Left lung (tissue), 4 donors: ENCODE measurements at regions not wholly inside any gene's neighbourhood (a gene's known extent, or its start where the extent isn't known, plus 50 kb on each side); places are given as distances from the start of the nearest gene placed in this dataset.

Source experiments
- ATAC-seq: fragments of 200-7000 bp; cut with Tn5 transposase; one replicate; pipeline ENCODE4 v1.9.1; 2020; ENCODE audit warnings: moderate library complexity
- DNase-seq, 4 donors: peaks; one replicate each; pipeline ENCODE4 v3.0.0-alpha.2; 2013 to 2020
- H3K27ac ChIP-seq, 2 donors: fragments of 200-600 bp; sonication (generic) in 1 of 2; one replicate each; pipeline versions ENCODE4 v1.5.0 to v1.8.0; 2020 to 2021
- H3K27me3 ChIP-seq, 2 donors: fragments of 200-600 bp; sonication (generic) in 1 of 2; one replicate each; pipeline versions ENCODE4 v1.5.0 to v1.8.0; 2020 to 2021
- H3K36me3 ChIP-seq, 2 donors: fragments of 200-600 bp; sonication (generic) in 1 of 2; one replicate each; pipeline versions ENCODE4 v1.5.0 to v1.8.0; 2020 to 2021
- H3K4me1 ChIP-seq, 2 donors: fragments of 200-600 bp; one replicate each; pipeline ENCODE4 v1.8.0; 2021
- H3K4me3 ChIP-seq, 2 donors: fragments of 200-600 bp; sonication (generic) in 1 of 2; one replicate each; pipeline versions ENCODE4 v1.5.0 to v1.8.0; 2020 to 2021; ENCODE audit warnings: mild to moderate bottlenecking in 1 of 2
- H3K9me3 ChIP-seq, 2 donors: fragments of 200-600 bp; sonication (generic) in 1 of 2; one replicate each; pipeline versions ENCODE4 v1.5.0 to v1.8.0; 2020 to 2021
- intact Hi-C, 2 donors: fragments of 100-400 bp; cut with DNase I; formaldehyde crosslinking; loops; one replicate each; pipeline versions ENCODE4 v1.11.2 to v1.14.2; 2022
- TF ChIP-seq, protein P1 (sequence below), 2 donors: fragments of 200-600 bp; sonication (generic) in 1 of 2; IDR thresholded peaks; one replicate each; pipeline versions ENCODE4 v1.5.0 to v1.8.0; 2021; ENCODE audit warnings: antibody characterized with exemption in 2 of 2
- donor health status: DM: no; HTN: yes; CAD: no.
- donor health status: DM: no; HTN: no; CAD: no.

DNA sequence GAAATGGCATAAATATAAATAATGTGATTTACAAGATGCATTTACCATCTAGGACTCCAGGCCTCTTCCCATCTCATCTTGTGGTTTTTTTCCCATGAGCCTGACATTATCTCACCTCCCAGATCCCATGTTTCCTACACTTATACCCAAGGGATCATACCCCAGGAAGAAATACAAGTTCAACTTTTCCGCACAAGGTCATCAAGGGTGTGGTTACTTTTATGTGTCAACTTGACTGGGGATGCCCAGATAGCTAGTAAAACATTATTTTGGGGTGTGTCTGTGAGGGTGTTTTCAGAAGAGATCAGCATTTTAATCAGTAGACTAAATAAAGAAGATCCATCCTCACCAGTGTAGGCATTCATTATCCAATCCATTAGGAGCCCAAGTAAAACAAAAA lies 176.3 kb upstream of the TNFAIP3 start:
- TF ChIP-seq, protein P1, sequence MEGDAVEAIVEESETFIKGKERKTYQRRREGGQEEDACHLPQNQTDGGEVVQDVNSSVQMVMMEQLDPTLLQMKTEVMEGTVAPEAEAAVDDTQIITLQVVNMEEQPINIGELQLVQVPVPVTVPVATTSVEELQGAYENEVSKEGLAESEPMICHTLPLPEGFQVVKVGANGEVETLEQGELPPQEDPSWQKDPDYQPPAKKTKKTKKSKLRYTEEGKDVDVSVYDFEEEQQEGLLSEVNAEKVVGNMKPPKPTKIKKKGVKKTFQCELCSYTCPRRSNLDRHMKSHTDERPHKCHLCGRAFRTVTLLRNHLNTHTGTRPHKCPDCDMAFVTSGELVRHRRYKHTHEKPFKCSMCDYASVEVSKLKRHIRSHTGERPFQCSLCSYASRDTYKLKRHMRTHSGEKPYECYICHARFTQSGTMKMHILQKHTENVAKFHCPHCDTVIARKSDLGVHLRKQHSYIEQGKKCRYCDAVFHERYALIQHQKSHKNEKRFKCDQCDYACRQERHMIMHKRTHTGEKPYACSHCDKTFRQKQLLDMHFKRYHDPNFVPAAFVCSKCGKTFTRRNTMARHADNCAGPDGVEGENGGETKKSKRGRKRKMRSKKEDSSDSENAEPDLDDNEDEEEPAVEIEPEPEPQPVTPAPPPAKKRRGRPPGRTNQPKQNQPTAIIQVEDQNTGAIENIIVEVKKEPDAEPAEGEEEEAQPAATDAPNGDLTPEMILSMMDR (IDR thresholded peaks at IDR 0.05): no peak
- H3K4me3 ChIP-seq: no peak overlapping the region
- H3K4me1 ChIP-seq: peaks cover 0 to 3% of the 10 kb centered on the region in 2 donors
- intact Hi-C loops: no loop called here
- no peaks in the 10 kb centered on the region for H3K9me3 ChIP-seq
- DNase-seq: no peak
- no peaks in the 10 kb centered on the region for H3K27me3 ChIP-seq
- H3K36me3 ChIP-seq: no peaks in the 10 kb centered on the region
- no peak for ATAC-seq
- no peak overlapping the region for H3K27ac ChIP-seq

DNA sequence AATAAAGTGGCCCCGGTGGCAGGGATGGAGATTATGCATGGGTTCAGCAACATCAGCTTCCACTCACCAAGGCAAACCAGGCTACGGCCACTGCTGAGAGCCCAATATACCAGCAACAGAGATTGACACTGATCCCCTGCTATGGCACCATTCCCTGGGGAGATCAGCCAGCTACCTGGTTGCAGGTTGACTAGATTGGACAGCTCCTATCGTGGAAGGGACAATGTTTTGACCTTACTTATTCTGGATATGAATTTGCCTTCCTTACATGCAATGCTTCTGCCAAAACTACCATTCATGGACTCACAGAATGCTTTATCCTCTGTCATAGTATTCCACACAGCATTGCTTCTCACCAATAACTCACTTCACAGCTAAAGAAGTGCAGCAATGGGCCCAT lies 174.8 kb upstream of the TNFAIP3 start:
- no peak for DNase-seq
- Histone ChIP-seq H3K4me3 (no peak overlapping the region), H3K27me3 (no peaks in the 10 kb centered on the region), H3K36me3 (no peaks in the 10 kb centered on the region), H3K27ac (no peak overlapping the region), H3K4me1 (peaks cover 2 to 6% of the 10 kb centered on the region in 2 donors), H3K9me3 (no peaks in the 10 kb centered on the region)
- TF ChIP-seq, protein P1 (IDR thresholded peaks at IDR 0.05): no peak
- intact Hi-C loops: no loop called here
- no peak for ATAC-seq

DNA sequence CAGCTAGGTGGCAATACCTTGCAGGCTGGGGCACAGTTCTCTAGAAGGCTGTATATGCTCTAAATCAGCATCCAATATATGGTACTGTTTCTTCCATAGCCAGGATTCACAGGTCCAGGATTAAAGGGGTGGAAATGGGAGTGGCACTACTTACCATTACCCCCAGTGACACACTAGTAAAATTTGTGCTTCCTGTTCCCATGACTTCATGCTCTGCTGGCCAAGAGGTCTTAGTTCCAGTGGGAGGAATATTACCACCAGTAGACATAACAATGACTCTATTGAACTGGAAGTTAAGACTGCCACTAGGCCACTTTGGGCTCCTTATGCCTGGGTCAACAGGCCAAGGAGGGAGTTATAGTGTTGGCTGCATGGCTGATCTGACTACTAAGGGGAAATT lies 174.3 kb upstream of the TNFAIP3 start:
- intact Hi-C loops: no loop called here
- Histone ChIP-seq H3K4me1 (peaks cover 7% of the 10 kb centered on the region in 2 donors), H3K36me3 (no peaks in the 10 kb centered on the region), H3K27me3 (no peaks in the 10 kb centered on the region), H3K9me3 (no peaks in the 10 kb centered on the region), H3K4me3 (no peak overlapping the region), H3K27ac (no peak overlapping the region)
- ATAC-seq (no peak), DNase-seq (no peak)
- TF ChIP-seq, protein P1 (IDR thresholded peaks at IDR 0.05): no peak

DNA sequence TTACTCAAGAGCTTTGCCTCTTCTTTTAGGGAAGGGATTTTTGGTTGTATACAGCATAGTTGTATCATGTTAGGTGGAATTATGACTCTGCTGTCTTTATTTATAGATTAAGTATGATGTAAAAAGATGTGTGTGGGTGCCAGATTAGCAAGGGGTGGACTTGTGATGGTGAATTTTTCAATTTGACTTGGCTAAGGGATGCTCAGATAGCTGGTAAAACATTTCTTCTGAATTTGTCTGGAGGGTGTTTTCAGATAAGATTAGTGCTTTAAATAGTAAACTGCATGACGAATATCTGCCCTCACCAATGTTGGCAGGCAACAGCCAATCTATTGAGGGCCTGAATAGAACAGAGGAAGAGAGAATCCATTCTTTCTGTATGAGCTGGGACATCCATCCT lies 173.3 kb upstream of the TNFAIP3 start:
- DNase-seq (no peak), ATAC-seq (no peak)
- H3K4me1 ChIP-seq: peaks cover 7 to 16% of the 10 kb centered on the region in 2 donors
- intact Hi-C loops: no loop called here
- no peaks in the 10 kb centered on the region for H3K36me3 ChIP-seq
- H3K27ac ChIP-seq: no peak overlapping the region
- TF ChIP-seq, protein P1 (IDR thresholded peaks at IDR 0.05): no peak
- H3K9me3 ChIP-seq: no peaks in the 10 kb centered on the region
- H3K4me3 ChIP-seq: no peak overlapping the region
- H3K27me3 ChIP-seq: no peaks in the 10 kb centered on the region

DNA sequence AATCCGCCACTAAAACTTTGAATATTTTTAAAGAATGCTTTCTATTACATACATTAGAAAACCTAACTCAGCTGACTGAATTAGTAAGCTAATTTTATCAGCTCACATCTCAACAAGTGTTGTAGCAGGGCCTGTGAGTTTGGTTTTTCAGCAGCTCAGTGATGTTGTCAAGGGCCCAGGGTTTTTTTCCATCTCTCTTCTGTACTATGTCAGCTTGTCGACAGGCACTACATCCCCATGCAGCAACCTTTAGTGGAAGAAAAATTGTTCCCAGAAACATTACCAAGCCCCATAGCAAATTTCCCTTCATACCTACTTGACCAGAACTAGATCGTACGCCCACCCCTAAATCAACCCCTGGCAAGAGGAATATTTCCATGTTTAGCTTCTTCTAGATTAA lies 170.3 kb upstream of the TNFAIP3 start:
- Histone ChIP-seq H3K9me3 (no peaks in the 10 kb centered on the region), H3K36me3 (no peaks in the 10 kb centered on the region), H3K4me3 (no peak overlapping the region), H3K4me1 (peaks cover 7 to 37% of the 10 kb centered on the region in 2 donors), H3K27ac (no peak overlapping the region), H3K27me3 (no peaks in the 10 kb centered on the region)
- TF ChIP-seq, protein P1 (IDR thresholded peaks at IDR 0.05): no peak
- DNase-seq: no peak
- intact Hi-C loops: no loop called here
- ATAC-seq: no peak
